GM10248 (cell line): ENCODE measurements at regions not wholly inside any gene's neighbourhood (a gene's known extent, or its start where the extent isn't known, plus 50 kb on each side); places are given as distances from the start of the nearest gene placed in this dataset.
"Not testable (repeated sequence)": the region's sequence is repeated elsewhere in the genome, so short reads cannot be mapped to it uniquely, and the experiment has no call there.

Experiments used
- CTCF ChIA-PET: fragments of 300-600 bp; sonication (Branson Sonifier 250); formaldehyde crosslinking; extraction: SDS; loops from one replicate; lab custom pipeline; 2021; ENCODE audit warnings: antibody characterized with exemption; lab: Yijun Ruan, JAX
- POLR2A ChIA-PET: fragments of 350-650 bp; sonication (Branson Sonifier 250); formaldehyde crosslinking; extraction: SDS; loops from one replicate; lab custom pipeline; 2020; ENCODE audit warnings: antibody characterized with exemption; lab: Yijun Ruan, JAX
- DNase-seq: peaks from one replicate; pipeline ENCODE4 v3.0.0; 2012; ENCODE audit errors: extremely low spot score
- CTCF ChIP-seq: IDR thresholded peaks from 2 replicates; pipeline ENCODE4 v1.5.1; 2012; ENCODE audit warnings: mild to moderate bottlenecking, low read depth; ENCODE audit errors: extremely low read depth, missing control alignments, control extremely low read depth

- CTCF ChIA-PET, result no interaction called here
- POLR2A ChIA-PET, result no interaction called here
- no peak for TF ChIP-seq CTCF
- DNase-seq, result peak; percentile 42
These were observed 147.9 kb downstream of the TFAP2B start for GRCh38 chr6:50966532-50966931.

GRCh38 chr6:50966986-50967385 lies 148.3 kb downstream of the TFAP2B start:
- ChIA-PET CTCF (no interaction called here), POLR2A (no interaction called here)
- no peak for DNase-seq
- no peak for TF ChIP-seq CTCF

- POLR2A ChIA-PET, DNase-seq, CTCF ChIA-PET: not testable (repeated sequence)
These were observed 149.6 kb downstream of the TFAP2B start for GRCh38 chr6:50968246-50968645.

- ChIA-PET CTCF (interaction anchor here (0.8 to 1.1 kb wide), 2 partner anchors 17 to 525 kb away, joined by 3 read pairs; no protein-coding TSS in a partner anchor), POLR2A (no interaction called here)
- DNase-seq, result no peak
- TF ChIP-seq CTCF, result no peak
These were observed 152.2 kb downstream of the TFAP2B start for GRCh38 chr6:50970908-50971307.

GRCh38 chr6:50973464-50973863 lies 154.8 kb downstream of the TFAP2B start:
- POLR2A ChIA-PET, result no interaction called here
- no peak for DNase-seq
- CTCF ChIA-PET, result no interaction called here
- no peak for TF ChIP-seq CTCF

- DNase-seq, result no peak
- CTCF ChIA-PET, result no interaction called here
- POLR2A ChIA-PET, result no interaction called here
- no peak for TF ChIP-seq CTCF
These were observed 155.6 kb downstream of the TFAP2B start for GRCh38 chr6:50974319-50974718.

- TF ChIP-seq CTCF, result no peak
- ChIA-PET POLR2A (no interaction called here), CTCF (interaction anchor here (1.1 kb wide), 1 partner anchor 10 kb away, joined by 3 read pairs; no protein-coding TSS in a partner anchor)
- no peak for DNase-seq
These were observed 156.5 kb downstream of the TFAP2B start for GRCh38 chr6:50975216-50975615.
